Breast epithelium (tissue), 4 donors: ENCODE measurements at regions not wholly inside any gene's neighbourhood (a gene's known extent, or its start where the extent isn't known, plus 50 kb on each side); places are given as distances from the start of the nearest gene placed in this dataset.
A peak's percentile ranks its signal among the peaks of the same experiment; 100 is the strongest.

Source experiments
- DNase-seq, 2 donors: peaks; one replicate each; pipeline ENCODE4 v3.0.0-alpha.2; 2019; ENCODE audit warnings: low spot score in 2 of 2
- H3K27ac ChIP-seq, 2 donors: fragments of 200-600 bp; sonication (generic) in 1 of 2; one replicate each; pipeline ENCODE4 v1.5.1; 2016 to 2019; ENCODE audit warnings: mild to moderate bottlenecking in 1 of 2
- H3K27me3 ChIP-seq, 2 donors: fragments of 200-600 bp; sonication (generic) in 1 of 2; one replicate each; pipeline versions ENCODE4 v1.5.1 to v1.6.0; 2017 to 2019; ENCODE audit warnings: control low read depth in 1 of 2, mild to moderate bottlenecking in 1 of 2
- H3K36me3 ChIP-seq: fragments of 200-600 bp; one replicate; pipeline ENCODE4 v1.5.1; 2019
- H3K4me1 ChIP-seq, 2 donors: fragments of 200-600 bp; sonication (generic); one replicate each; pipeline ENCODE4 v1.5.1; 2016 to 2019; ENCODE audit warnings: control low read depth in 1 of 2
- H3K4me3 ChIP-seq, 3 donors: fragments of 200-600 bp; sonication (generic); 1 replicate in 2 of 3; 2 replicates in 1 of 3; pipeline ENCODE4 v1.5.1; 2016 to 2019; ENCODE audit warnings: mild to moderate bottlenecking in 3 of 3, moderate library complexity in 2 of 3
- H3K9me3 ChIP-seq, 2 donors: fragments of 200-600 bp; sonication (generic) in 1 of 2; one replicate each; pipeline ENCODE4 v1.5.1; 2016 to 2019; ENCODE audit warnings: control low read depth in 1 of 2
- CTCF ChIP-seq, 3 donors: fragments of 450-650 bp; IDR thresholded peaks; one replicate each; pipeline ENCODE4 v1.5.1; 2016 to 2017; ENCODE audit warnings: antibody characterized with exemption in 3 of 3, mild to moderate bottlenecking in 3 of 3, moderate library complexity in 3 of 3
- POLR2A ChIP-seq: fragments of 450-650 bp; IDR thresholded peaks from one replicate; pipeline ENCODE4 v1.6.1; 2016; ENCODE audit warnings: antibody characterized with exemption, mild to moderate bottlenecking, moderate library complexity
- POLR2AphosphoS5 ChIP-seq, 3 donors: sonication (generic); formaldehyde crosslinking; IDR thresholded peaks; one replicate each; pipeline ENCODE4 v1.6.1; 2017; ENCODE audit warnings: antibody characterized with exemption in 3 of 3
- intact Hi-C: fragments of 100-400 bp; cut with DNase I; formaldehyde crosslinking; loops from one replicate; pipeline ENCODE4 v1.15.1; 2023; ENCODE audit warnings: low total_unique reads

- Histone ChIP-seq H3K4me3 (no peak overlapping the region), H3K36me3 (no peaks in the 10 kb centered on the region), H3K27me3 (no peaks in the 10 kb centered on the region), H3K4me1 (no peaks in the 10 kb centered on the region), H3K9me3 (peaks cover 0 to 8% of the 10 kb centered on the region in 2 donors), H3K27ac (no peak overlapping the region)
- no peak for DNase-seq
- intact Hi-C loops: no loop called here
- TF ChIP-seq POLR2A (no peak), POLR2AphosphoS5 (IDR thresholded peaks at IDR 0.05) (no peak), CTCF (IDR thresholded peaks at IDR 0.05) (no peak)
Observed at GRCh38 chr21:16468184-16468583, 738.4 kb downstream of the USP25 start.

- Histone ChIP-seq H3K4me3 (no peak overlapping the region), H3K4me1 (no peaks in the 10 kb centered on the region), H3K27ac (peak overlapping the region in 1 of 2 donors; percentile 33), H3K36me3 (no peaks in the 10 kb centered on the region), H3K9me3 (peaks cover 0 to 8% of the 10 kb centered on the region in 2 donors), H3K27me3 (no peaks in the 10 kb centered on the region)
- intact Hi-C loops: no loop called here
- no peak for TF ChIP-seq POLR2A
- TF ChIP-seq CTCF (IDR thresholded peaks at IDR 0.05): no peak
- TF ChIP-seq POLR2AphosphoS5 (IDR thresholded peaks at IDR 0.05): peak in 1 of 3 donors; percentile 47
- no peak for DNase-seq
Observed at GRCh38 chr21:16473988-16474387, 744.2 kb downstream of the USP25 start.

GRCh38 chr21:16476056-16476825 is 746.5 kb downstream of the USP25 start:
- TF ChIP-seq POLR2A (no peak), CTCF (IDR thresholded peaks at IDR 0.05) (no peak), POLR2AphosphoS5 (IDR thresholded peaks at IDR 0.05) (no peak)
- Histone ChIP-seq H3K4me1 (no peaks in the 10 kb centered on the region), H3K36me3 (no peaks in the 10 kb centered on the region), H3K27me3 (no peaks in the 10 kb centered on the region), H3K27ac (peak overlapping the region in 1 of 2 donors; percentile 15), H3K4me3 (no peak overlapping the region), H3K9me3 (peaks cover 5 to 25% of the 10 kb centered on the region in 2 donors)
- intact Hi-C loops: loop anchor here (5.0 kb wide), 1 partner anchor 44 kb away; no protein-coding TSS in a partner anchor
- no peak for DNase-seq

GRCh38 chr21:16488042-16488441 is 758.3 kb downstream of the USP25 start:
- H3K36me3 ChIP-seq: no peaks in the 10 kb centered on the region
- DNase-seq: no peak
- no peaks in the 10 kb centered on the region for H3K4me1 ChIP-seq
- no peak overlapping the region for H3K27ac ChIP-seq
- intact Hi-C loops: no loop called here
- peaks cover 0 to 5% of the 10 kb centered on the region in 2 donors for H3K9me3 ChIP-seq
- TF ChIP-seq POLR2A: no peak
- no peak for TF ChIP-seq POLR2AphosphoS5 (IDR thresholded peaks at IDR 0.05)
- H3K4me3 ChIP-seq: no peak overlapping the region
- no peaks in the 10 kb centered on the region for H3K27me3 ChIP-seq

- TF ChIP-seq POLR2AphosphoS5 (IDR thresholded peaks at IDR 0.05): no peak
- TF ChIP-seq POLR2A: no peak
- no peak for TF ChIP-seq CTCF (IDR thresholded peaks at IDR 0.05)
- no peak overlapping the region for H3K27ac ChIP-seq
- H3K27me3 ChIP-seq: no peaks in the 10 kb centered on the region
- DNase-seq: no peak
- no peaks in the 10 kb centered on the region for H3K9me3 ChIP-seq
- no peaks in the 10 kb centered on the region for H3K36me3 ChIP-seq
- intact Hi-C loops: no loop called here
- no peaks in the 10 kb centered on the region for H3K4me1 ChIP-seq
- no peak overlapping the region for H3K4me3 ChIP-seq
Observed at GRCh38 chr21:16492356-16492755, 762.6 kb downstream of the USP25 start.
